Ishikawa (cell line): ENCODE measurements at regions not wholly inside any gene's neighbourhood (a gene's known extent, or its start where the extent isn't known, plus 50 kb on each side); places are given as distances from the start of the nearest gene placed in this dataset.

Experiments used
- CEBPB ChIP-seq: IDR thresholded peaks from 2 replicates; pipeline ENCODE4 v1.6.1; 2012
- CREB1 ChIP-seq: IDR thresholded peaks from 2 replicates; pipeline ENCODE4 v1.6.1; 2012; ENCODE audit warnings: low read depth
- EGR1 ChIP-seq: IDR thresholded peaks from 2 replicates; pipeline ENCODE4 v1.6.1; 2012
- EP300 ChIP-seq: IDR thresholded peaks from 2 replicates; pipeline ENCODE4 v1.6.1; 2012; ENCODE audit warnings: borderline replicate concordance
- FOXM1 ChIP-seq: IDR thresholded peaks from 2 replicates; pipeline ENCODE4 v1.6.1; 2012; ENCODE audit warnings: low read depth, borderline replicate concordance
- NFIC ChIP-seq: IDR thresholded peaks from 2 replicates; pipeline ENCODE4 v1.6.1; 2012
- RAD21 ChIP-seq: IDR thresholded peaks from 2 replicates; pipeline ENCODE4 v1.6.1; 2012; ENCODE audit warnings: low read depth
- REST ChIP-seq: IDR thresholded peaks from 2 replicates; pipeline ENCODE4 v1.6.1; 2012; ENCODE audit warnings: low read depth, mild to moderate bottlenecking
- TAF1 ChIP-seq: IDR thresholded peaks from 2 replicates; pipeline ENCODE4 v1.6.1; 2012; ENCODE audit warnings: low read depth, mild to moderate bottlenecking
- TEAD4 ChIP-seq: IDR thresholded peaks from 2 replicates; pipeline ENCODE4 v1.6.1; 2012
- YY1 ChIP-seq: IDR thresholded peaks from 2 replicates; pipeline ENCODE4 v1.6.1; 2012; ENCODE audit warnings: low read depth
- ZBTB7A ChIP-seq: IDR thresholded peaks from 2 replicates; pipeline ENCODE4 v1.6.1; 2012; ENCODE audit warnings: low read depth
- TF ChIP-seq, protein P1 (sequence below): IDR thresholded peaks from 2 replicates; pipeline ENCODE4 v1.6.1; 2012

DNA sequence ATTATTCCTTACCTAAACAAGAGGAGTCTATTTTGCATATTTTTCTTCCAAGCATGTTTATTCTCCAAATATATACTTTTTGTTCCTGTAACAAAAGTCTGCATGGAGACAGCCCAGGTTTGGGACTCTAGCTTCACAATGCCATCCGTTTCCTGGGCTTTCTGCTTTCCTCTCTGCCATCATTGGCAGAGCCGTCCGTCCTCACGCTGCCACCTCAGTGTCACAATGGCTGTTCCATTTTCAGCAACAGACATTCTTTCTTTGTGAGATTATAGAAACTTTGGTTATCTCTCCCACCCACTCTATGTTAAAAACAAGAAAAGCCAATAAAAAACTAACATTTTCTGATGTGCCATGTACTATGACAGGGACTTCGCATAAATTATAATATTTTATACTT, 825.2 kb downstream of the REEP3 start:
- TF ChIP-seq CREB1 = no peak
- TF ChIP-seq RAD21 = no peak
- no peak for TF ChIP-seq TEAD4
- no peak for TF ChIP-seq YY1
- TF ChIP-seq NFIC = no peak
- TF ChIP-seq TAF1 = no peak
- no peak for TF ChIP-seq EP300
- no peak for TF ChIP-seq CEBPB
- TF ChIP-seq ZBTB7A = no peak
- TF ChIP-seq REST = no peak
- TF ChIP-seq, protein P1, sequence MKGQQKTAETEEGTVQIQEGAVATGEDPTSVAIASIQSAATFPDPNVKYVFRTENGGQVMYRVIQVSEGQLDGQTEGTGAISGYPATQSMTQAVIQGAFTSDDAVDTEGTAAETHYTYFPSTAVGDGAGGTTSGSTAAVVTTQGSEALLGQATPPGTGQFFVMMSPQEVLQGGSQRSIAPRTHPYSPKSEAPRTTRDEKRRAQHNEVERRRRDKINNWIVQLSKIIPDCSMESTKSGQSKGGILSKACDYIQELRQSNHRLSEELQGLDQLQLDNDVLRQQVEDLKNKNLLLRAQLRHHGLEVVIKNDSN = no peak
- TF ChIP-seq FOXM1 = no peak
- TF ChIP-seq EGR1 = no peak
